Ovary (tissue), 3 donors: ENCODE measurements at regions not wholly inside any gene's neighbourhood (a gene's known extent, or its start where the extent isn't known, plus 50 kb on each side); places are given as distances from the start of the nearest gene placed in this dataset.

Experiments used
- CTCF ChIP-seq, 3 donors: fragments of 450-650 bp in 2 of 3; fragments of 200-600 bp in 1 of 3; IDR thresholded peaks; one replicate each; pipeline versions ENCODE4 v1.5.1 to v1.8.0; 2016 to 2022; ENCODE audit warnings: antibody characterized with exemption in 3 of 3, mild to moderate bottlenecking in 1 of 3
- POLR2A ChIP-seq: fragments of 450-650 bp; IDR thresholded peaks from one replicate; pipeline ENCODE4 v1.6.1; 2017; ENCODE audit warnings: antibody characterized with exemption, mild to moderate bottlenecking, moderate library complexity
- donor health status: DM: no; HTN: no; CAD: no.

DNA sequence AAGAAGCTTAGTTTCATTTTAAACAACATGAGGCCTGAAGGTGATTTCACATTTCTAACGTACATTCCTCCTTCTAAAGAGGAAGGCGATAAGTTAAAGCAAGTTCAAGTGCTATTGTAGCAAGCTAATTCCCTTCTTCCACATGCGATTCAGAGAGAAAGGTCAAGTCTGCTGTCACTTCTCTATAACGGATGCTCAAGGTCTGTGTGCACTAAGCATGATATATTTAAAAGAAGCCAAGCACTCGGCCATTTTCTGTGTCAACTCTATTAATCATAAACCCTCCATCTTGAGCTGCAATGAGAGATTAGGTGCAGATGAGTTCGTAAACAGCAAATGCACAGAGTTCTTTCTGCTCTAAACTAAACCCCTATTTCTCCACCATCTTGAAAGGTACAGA is 568.8 kb upstream of the ZFHX3 start:
- TF ChIP-seq CTCF (IDR thresholded peaks at IDR 0.05): no peak
- TF ChIP-seq POLR2A: no peak
